COLO668 (cell line): ENCODE measurements at regions not wholly inside any gene's neighbourhood (a gene's known extent, or its start where the extent isn't known, plus 50 kb on each side); places are given as distances from the start of the nearest gene placed in this dataset.

Experiments
- DNase-seq: peaks from one replicate; lab custom pipeline; 2025; ENCODE audit not compliant: unreplicated experiment; lab: John Stamatoyannopoulos, UW

DNA sequence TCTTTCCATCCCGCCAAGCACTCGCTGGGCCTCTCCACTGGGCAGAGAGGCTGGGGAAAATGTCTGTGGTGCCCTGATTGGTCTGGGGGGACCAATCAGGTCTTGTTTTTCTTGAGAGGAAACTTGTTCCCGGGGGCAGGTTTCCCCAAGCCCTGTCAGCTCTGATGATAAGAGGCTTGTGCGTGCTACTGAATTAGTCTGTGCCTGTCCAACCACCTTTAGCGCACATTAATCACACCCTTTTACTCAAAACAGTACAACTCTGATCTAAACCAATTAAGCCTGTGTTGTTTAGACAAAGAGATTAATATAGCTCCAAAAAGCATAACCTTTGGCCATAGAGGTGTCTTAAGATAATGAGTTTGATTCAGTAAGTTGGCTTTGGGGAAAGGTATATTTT lies 580.4 kb downstream of the VRK1 start:
- no peak for DNase-seq

DNA sequence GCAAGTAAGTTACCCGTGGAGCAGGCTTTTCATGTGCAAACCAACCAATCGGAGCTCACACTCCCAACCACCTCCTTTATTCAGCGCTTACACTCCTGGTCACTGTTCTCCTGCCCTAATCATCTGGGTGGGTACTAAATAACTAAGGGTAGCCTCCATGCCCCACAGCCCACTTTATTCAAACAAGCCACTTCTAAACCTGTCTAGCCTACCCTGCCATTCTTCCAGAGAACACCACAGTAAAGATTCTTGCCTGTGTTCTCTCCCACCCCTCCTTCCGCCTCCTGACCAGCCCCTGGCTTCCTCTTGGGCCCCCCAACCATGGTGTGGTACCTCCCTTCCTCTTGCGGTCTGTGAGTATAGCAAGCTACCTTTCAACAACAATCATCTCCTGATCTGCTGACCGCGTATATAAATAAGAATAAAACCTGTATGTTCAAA lies 581.9 kb downstream of the VRK1 start:
- no peak for DNase-seq

DNA sequence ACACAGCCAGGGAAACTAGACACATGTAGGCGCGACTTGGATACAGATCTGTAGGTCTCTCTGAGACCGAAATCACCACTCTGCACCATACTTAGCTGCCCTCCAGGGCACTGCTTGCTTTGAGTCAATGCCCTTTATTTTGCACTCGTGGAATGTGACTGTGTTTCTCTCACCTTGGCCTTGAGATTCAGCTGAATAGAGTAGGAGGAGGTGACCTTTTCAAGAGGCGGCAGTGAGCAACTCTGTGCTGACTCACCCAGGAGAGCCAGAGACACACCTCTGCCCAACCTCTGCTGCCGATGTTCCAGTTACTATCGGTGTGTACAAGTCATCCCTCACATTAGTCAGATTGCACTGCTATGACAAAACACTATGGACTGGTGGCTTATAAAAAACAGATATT lies 583.4 kb downstream of the VRK1 start:
- no peak for DNase-seq

DNA sequence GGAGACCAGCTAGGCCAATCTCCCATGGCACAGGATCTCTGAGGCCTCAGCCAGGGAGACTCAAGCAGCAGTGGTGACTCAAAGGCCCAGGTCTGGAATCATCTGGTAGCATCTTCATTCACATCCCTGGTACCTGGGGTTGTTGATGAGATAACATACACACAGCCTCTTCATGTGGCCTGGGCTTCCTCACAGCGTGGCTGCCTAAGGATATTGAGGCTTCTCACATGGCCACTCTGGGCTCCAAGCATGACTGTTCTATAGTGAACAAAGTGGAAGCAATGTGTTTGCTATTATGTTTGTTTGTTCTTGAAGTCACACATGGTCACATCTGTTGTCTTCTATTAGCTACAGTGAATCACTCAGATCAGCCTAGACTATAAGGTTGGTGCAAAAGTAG lies 584.1 kb downstream of the VRK1 start:
- no peak for DNase-seq

DNA sequence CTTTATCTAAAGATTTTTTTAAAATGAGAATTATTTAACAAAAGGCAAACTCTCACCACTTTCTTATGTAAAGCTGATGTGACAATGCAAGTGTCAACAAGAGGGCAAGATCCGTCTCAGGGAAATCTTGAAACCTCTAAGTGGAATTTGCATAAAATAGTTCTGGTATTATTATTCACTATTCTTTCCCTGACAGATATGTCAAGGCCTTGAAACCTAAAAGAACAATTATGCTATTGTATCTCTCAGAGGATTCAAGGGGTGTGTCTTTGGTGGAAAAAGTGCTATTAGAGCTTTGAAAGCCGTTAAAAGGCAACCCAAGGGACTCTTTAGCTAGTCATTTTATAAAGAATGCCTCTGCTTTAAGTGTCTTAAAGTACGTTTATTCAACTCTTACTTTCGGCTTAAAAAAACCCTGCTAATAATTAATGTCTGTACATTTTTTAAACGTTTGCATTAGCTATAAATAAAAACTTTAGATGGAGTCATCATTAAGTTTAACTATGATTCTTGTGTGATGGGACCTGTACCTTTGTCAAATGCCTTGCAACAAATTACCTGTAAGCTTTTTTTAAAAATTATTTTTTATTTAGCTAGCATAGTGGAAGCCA lies 585.5 kb downstream of the VRK1 start:
- no peak for DNase-seq

DNA sequence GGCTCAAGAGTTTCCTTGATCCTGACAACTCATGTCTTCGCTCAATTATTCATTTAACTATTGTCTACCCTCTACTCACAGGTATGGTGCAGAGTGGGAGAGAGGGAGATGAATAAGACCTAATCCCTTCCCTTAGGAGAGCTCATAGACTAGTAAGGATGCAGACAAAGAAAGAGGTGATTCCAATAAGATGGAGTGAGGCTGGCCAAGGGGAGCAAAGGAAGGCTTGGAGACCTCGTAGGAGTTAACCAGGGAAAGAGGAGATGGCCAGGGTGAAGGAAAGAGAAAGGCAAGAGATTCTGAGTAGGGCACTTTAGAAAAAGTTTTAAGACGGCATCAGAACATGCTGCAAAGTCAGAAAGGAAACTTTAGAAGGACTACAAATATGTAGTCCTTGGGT lies 588.5 kb downstream of the VRK1 start:
- DNase-seq, result no peak

DNA sequence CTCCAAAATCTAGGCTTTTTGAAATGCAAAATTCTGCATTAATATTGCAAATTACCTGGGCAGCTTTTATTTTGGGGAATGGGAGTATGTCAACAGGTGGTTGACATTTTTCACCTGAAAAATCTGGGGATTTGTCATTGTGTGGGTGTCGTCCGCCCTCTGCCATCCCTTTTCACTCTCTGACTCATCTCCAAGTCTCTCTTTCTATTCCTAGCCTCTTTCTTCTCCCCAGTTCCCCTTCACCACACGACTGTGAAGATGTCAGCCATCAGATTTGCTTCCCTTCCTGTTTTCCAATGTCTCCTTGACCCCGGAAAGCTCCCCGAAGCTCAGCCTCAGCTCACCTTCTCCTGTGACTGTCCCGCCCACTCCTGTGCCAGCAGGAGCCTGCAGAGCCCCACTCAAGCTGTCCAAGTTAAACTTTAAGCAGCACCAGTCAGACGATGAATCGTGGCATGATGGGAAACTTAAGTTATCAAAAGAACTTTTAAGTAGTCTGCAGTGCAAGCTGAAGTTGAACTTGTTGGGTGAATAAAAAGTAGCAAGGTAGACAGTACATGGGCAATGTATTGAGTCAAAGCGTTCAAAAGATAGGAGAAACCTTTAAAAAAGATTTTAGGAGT lies 590.2 kb downstream of the VRK1 start:
- DNase-seq, result no peak

DNA sequence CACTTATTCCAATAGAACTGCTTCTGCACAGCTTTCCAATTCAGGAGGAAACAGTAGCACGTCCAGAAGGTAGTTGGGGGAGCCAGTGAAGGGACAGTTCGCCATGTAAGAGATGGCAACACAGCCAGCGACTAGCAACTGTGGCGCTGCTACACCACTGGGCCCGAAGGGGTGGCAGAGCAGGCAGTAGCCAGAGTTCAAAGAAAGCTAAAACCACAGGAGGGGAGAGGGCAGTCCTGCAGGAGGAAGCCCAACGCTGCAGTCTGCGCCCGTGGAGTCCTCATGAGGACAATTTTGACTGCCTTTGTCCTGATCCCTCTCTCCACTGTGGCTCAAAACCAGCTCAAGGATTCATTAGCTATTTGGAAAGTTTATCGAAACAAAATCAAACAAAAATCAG lies 591.2 kb downstream of the VRK1 start:
- no peak for DNase-seq

DNA sequence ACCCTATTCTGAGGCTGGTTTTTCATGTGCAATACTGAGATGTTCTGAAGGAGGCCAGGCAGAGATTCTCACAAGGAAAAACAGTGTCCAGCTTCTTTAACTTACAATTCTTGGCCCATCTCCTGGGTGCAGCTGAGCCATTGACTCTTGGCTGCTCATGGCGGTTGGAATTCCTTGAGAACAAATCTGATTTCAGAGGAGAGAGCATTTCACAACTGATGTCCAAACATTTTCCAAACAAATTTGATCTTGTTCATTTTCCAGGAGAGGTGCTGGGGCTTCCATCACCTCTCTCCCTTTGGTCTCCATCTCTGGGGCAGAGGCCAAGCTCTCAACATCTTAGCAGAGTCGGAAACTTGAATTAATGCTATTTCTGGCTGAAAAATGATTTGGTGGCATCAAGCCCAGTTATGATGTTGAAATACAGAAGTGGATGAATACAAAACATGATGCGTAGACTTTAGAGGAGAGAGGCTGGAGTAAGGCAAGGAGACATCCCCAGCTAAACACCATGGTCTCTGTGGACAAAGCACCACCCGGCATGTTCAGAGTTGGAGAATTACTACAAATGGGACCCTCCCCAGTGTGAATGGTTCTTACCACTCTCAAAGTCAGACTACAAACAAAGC lies 593.0 kb downstream of the VRK1 start:
- no peak for DNase-seq

DNA sequence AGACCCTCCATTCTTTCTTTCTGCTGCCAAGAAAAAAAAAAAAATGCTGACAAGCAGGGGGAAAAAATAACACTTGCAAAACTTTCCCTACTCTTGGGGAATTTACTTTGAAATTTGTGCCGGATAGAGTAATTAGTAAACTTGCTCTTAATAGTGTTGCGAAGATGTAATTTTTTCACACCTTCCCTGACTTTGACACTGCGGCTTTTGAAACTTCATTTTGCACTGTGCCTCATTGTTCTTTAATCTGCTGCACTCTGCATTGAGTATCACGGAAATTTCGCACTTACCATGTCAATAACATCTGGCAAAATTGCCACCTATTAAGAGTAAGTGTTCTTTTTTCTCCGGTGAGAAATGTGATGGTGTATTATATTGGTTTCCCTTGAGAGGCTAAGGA lies 596.1 kb downstream of the VRK1 start:
- DNase-seq, result no peak

DNA sequence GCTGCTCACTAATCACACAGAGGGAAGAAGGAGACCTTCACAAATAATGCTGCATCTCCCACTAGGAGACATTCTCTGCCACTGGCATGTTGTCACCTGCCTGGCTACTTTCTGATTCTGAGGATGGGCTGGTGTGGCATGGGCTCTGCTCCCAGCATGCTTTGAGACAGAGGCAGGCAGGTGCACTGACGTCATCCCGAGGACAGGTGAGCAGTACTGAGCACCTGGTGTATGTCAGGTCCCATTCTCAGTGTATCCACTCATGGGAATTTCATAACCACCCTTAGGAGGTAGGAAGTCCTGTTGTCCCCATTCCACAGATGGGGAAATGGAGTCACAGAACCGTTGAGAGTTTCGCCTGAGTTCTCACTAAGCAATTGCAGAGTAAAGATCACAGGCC lies 597.9 kb downstream of the VRK1 start:
- peak; percentile 18 for DNase-seq

DNA sequence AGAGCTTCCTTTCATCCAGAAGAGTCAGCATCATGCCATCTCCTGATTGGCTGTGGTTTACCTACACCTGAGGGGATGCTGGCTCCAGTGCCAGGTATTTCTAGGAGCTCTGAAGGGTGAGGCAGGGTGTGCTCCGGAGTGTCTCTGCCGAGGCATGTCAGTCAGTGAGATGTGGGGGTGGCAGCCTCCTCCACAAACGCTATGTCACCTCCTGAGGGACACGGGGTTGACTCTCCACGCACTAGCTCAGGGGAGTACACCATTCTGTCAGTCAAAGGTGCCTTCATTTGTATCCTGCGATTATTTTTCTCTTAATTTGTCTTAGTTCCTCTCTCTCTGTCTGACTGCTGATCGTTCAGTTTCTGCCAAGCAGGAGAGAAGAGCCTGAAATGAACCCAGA lies 604.5 kb downstream of the VRK1 start:
- no peak for DNase-seq

DNA sequence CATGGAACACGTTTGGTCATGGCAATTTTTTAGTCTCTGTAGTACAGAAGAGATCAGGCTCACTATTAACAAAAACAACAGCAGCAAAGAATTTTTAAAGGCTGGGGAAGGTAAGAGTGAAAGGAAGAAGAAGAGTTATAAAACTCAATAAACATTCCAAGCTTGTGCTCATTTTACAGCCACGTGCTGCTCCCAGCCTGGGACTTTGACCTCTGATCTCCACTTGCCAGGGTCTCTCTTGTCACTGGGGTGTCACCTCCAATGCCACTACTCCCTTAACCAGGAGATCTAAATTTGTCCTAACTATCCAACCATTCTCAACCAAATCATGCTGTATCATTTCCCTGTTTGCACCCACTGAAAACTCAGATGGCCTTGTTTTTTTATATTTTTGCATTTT lies 605.1 kb downstream of the VRK1 start:
- DNase-seq, result no peak

DNA sequence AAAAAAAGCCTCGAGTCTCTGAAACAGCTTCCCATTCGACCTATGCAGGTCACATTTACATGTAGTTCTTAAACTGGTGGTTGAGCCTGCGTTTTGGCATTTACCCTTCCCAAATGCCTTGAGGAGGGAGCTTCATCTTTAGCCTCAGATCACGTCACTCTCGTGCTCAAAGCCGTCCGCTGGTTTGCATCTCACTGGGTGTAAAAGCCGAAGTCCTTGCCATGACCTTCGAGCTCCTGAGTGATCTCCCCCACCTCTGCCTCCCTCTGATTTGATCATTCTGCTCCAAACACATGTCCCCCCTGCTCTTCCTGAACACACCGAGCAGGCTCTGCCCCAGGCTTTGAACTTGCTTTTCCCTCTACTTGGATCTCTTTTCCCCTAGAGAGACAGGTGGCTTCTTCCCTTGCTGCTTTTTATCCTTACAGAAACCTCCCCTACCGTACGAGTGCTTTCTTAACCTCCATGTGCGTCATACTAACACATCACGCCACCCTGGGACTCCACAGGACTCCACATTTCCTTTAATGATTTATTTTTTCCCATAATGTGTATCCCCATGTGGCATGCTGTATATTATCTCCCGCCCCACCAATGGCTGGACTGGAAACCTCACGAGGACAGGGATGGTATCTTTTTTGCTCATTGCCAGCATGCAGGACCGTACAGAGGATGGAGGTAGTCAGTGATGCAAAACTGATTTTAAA lies 610.7 kb downstream of the VRK1 start:
- no peak for DNase-seq

DNA sequence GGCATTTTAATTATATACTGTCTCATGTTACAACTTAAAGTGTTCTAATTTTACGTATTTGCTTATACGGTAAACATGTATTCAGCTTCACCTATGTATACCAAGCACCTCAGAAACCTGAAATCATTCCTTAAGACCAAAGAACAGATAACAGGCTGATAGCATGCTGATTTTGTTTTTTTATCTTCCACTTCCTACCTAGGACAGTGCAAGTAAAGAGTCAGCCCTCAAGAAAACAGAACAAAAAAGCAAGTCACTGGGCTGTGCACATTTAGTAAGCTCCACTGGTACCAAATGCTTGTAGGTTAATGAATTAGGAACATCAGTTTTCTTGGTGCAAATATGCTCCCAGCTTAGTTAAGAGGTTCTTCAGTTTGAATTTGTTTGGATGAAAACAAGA lies 611.3 kb downstream of the VRK1 start:
- DNase-seq, result no peak

DNA sequence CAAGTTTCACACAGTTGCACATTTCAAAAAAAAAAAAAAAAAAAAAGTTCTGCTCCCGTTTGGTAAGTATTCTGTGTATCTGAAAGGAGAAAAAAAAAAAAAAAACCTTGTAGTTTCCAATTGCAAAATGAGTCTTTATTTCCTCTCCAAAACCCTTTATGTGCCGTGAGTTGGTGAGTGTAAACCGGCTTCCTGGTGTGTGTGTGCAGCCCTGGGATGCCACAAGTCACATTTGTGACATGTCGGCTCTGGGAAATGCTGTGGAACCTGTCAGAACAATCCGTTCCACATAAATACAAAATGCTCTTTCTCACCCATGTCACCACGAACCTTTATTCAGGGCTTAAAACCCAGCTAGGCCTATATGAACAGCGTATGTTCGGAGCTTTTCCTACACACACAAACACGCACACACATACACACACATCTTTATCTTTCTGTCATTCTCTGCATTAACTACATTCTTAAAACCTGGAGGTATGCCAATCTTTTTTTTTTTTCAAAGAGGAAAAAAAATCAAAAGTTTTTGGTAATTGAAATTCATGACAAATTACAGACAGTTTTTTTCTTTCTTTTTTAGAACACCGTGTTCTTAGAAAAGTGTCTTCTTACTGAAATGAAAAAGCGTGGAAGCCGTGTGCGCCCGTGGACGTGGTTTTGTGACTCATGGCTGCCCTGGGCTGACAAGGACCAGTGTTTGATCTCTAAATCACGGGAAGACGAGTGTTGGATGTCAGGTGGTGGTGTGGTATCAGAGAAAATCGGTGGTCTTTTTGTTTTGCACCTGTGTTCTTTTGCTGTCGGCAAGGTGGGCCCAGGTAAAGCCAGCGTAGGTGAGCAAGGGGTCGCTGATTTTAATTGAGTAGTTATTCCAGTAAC lies 612.0 kb downstream of the VRK1 start:
- DNase-seq, result no peak

DNA sequence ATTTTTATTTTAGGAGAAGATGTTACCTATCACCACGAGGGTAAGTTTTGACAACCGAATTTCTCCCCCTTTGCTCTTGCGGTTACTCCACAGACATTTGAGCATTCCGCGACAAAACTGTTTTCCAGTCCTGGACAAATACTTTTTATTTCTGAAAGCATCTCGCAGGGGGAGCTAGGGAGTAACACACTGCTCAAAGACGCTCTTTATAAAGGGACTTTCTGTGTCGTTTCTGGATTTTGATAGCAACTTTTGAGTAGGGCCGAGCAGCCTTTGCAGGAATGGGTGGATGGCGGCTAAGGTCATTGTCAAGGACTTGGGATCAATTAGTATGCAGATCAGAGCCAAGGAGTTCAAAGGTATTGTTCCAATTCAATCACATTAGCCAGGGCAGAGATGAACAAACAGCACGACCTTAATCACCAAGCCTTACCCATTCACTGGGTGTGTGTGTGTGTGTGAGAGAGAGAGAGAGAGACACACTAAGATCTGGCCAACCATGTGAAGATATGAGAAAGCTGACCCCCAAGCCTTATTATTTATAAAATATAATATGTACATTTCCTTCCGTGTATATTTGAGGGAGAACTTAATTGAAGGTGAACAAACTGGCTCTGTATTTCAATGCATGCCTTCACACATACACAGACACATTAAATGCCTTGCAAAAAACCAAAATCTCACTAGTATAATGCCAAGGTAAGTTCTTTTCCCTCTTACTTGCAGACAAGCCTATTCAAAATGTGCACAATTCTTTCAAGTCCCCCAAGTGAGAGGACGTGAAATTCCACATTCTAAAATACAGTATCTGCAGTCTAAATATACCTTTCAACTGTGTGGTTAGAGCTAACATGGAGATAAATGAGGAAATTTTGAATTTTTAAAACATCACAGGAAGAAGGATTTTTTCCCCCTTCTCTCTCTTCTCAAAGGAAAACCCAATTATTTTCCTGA lies 613.8 kb downstream of the VRK1 start:
- no peak for DNase-seq

DNA sequence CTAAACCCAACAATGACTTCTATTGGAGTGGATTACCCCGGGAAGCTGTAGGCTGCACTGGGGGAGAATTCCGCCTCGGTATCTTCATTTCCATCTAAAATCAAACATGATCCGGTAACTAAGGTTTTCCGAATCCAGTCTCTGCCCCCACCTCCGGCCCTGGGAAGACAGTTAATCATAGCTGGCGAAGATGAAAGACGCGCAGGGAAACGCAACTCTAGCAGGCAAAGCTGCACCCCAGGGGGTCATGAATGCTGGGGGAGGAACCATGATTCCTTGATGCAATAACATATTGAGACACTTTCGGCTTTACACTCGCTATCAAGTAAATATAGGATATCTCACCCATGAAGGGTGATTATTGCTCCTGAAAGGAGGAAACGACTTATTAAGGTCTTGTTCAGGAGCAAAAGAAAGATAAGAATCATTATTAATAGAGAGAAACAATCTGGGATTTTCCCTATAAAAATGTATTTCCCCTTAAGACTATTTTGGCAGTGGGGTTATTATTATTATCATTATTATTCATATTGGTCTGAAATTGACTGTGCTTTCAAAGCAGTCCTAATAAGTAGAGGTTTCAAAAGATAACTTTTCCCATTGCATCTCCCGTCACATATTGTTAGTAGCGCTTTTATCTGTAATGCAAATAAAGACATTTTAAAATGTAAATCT lies 614.9 kb downstream of the VRK1 start:
- no peak for DNase-seq

DNA sequence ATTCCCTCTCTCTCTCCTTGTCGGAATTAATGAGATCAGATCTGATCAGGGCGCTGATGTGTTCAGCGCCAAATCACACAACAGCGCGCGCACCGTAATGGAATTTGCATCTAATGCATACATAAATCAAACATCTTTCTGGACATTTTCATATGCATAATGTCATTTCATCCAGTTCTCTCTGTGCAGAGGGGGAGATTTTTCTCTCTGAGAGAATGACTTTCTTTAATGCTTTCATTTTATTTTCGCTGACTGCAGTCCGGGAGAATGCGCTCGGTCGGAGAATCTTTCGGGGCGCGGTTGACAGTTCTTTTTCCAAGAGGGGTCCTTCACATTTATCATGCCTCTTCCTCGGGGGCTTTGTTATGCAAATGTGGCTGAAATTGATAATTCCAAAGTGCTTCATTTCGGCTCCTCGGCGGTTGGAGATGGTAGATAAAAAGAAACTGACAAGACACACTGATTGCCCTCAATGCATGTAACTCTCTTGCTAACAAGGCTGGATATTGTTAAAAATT lies 615.9 kb downstream of the VRK1 start:
- DNase-seq, result no peak
